Mesothelial cell of epicardium (in vitro differentiated cells): ENCODE measurements at regions not wholly inside any gene's neighbourhood (a gene's known extent, or its start where the extent isn't known, plus 50 kb on each side); places are given as distances from the start of the nearest gene placed in this dataset.

Experiments
- DNase-seq, 2 experiments: peaks; one replicate each; pipeline ENCODE4 v3.0.0; 2021; ENCODE audit warnings: low spot score in 2 of 2; ENCODE audit not compliant: unreplicated experiment in 2 of 2
- H3K27ac Mint-ChIP-seq: 2 replicates; pipeline ENCODE4 v1.8.0; 2021; ENCODE audit warnings: mixed read lengths
- H3K27me3 Mint-ChIP-seq: 2 replicates; pipeline ENCODE4 v1.8.0; 2021; ENCODE audit warnings: low read depth, mixed read lengths
- H3K36me3 Mint-ChIP-seq: 2 replicates; pipeline ENCODE4 v1.8.0; 2021; ENCODE audit warnings: mixed read lengths
- H3K4me1 Mint-ChIP-seq: 2 replicates; pipeline ENCODE4 v1.8.0; 2021; ENCODE audit warnings: mixed read lengths
- H3K4me3 Mint-ChIP-seq: 2 replicates; pipeline ENCODE4 v1.8.0; 2021; ENCODE audit warnings: mild to moderate bottlenecking, moderate library complexity, mixed read lengths
- H3K9me3 Mint-ChIP-seq: 2 replicates; pipeline ENCODE4 v1.8.0; 2021; ENCODE audit warnings: mixed read lengths
- CTCF ChIP-seq: fragments of 200-600 bp; sonication (generic); IDR thresholded peaks from one replicate; pipeline ENCODE4 v1.5.0; 2021; ENCODE audit warnings: antibody characterized with exemption; ENCODE audit not compliant: unreplicated experiment

- Mint-ChIP-seq H3K9me3 (no peaks in the 10 kb centered on the region), H3K27me3 (no peaks in the 10 kb centered on the region), H3K36me3 (no peaks in the 10 kb centered on the region), H3K4me3 (no peak overlapping the region), H3K4me1 (peaks cover 54% of the 10 kb centered on the region), H3K27ac (no peak overlapping the region)
- TF ChIP-seq CTCF: no peak
- no peak for DNase-seq
Observed at GRCh38 chr15:95261968-95262367, 1030.6 kb downstream of the MCTP2 start.

GRCh38 chr15:95262866-95263564 lies 1031.7 kb downstream of the MCTP2 start:
- Mint-ChIP-seq H3K27ac (peak overlapping the region; percentile 49), H3K4me3 (no peak overlapping the region)

GRCh38 chr15:95263751-95264150 lies 1032.4 kb downstream of the MCTP2 start:
- Mint-ChIP-seq H3K27ac (no peak overlapping the region), H3K36me3 (no peaks in the 10 kb centered on the region), H3K4me1 (peaks cover 50% of the 10 kb centered on the region), H3K27me3 (no peaks in the 10 kb centered on the region), H3K4me3 (no peak overlapping the region), H3K9me3 (no peaks in the 10 kb centered on the region)
- no peak for TF ChIP-seq CTCF
- DNase-seq: no peak

More at GRCh38 chr15:95262866-95263564, 1031.7 kb downstream of the MCTP2 start:
- no peak for TF ChIP-seq CTCF
- H3K4me1 Mint-ChIP-seq: peaks cover 54% of the 10 kb centered on the region
- no peaks in the 10 kb centered on the region for H3K27me3 Mint-ChIP-seq
- DNase-seq: no peak
- no peaks in the 10 kb centered on the region for H3K9me3 Mint-ChIP-seq
- H3K36me3 Mint-ChIP-seq: no peaks in the 10 kb centered on the region

DNA sequence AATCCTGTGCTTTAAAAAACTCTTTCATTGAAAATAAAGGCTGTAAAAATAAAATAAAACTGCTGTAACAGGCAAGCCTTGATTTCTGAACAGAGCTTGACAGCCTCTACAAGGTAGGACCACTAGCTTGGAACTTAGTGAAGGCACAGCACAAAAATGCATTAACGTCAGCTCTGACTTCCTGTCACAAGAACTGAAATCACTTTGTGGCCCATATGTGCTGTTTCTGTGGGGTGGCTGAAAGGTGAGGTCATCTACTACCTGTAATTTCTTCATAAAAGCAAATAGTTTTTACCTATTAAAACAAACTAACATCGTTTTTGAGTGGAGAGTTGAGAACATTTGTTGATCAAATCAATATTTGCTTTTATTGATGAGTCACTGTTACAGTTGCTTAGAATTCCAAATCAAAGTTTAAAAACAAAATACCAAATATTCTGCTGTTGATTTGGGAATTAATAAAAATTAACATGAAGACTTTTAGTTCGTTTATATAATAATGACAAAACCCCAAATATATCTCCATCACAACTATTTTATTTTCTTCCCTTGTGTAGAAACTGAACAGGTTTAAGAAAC lies 1034.1 kb downstream of the MCTP2 start:
- no peak for TF ChIP-seq CTCF
- DNase-seq: no peak
- Mint-ChIP-seq H3K36me3 (no peaks in the 10 kb centered on the region), H3K4me1 (peaks cover 40% of the 10 kb centered on the region), H3K9me3 (no peaks in the 10 kb centered on the region), H3K27me3 (no peaks in the 10 kb centered on the region), H3K4me3 (no peak overlapping the region), H3K27ac (no peak overlapping the region)

- Mint-ChIP-seq H3K9me3 (no peaks in the 10 kb centered on the region), H3K4me3 (no peak overlapping the region), H3K36me3 (no peaks in the 10 kb centered on the region), H3K4me1 (peaks cover 31% of the 10 kb centered on the region), H3K27ac (no peak overlapping the region), H3K27me3 (no peaks in the 10 kb centered on the region)
- DNase-seq: no peak
- no peak for TF ChIP-seq CTCF
Observed at GRCh38 chr15:95266451-95267061, 1035.2 kb downstream of the MCTP2 start.
